Lower lobe of right lung (tissue), 2 donors: ENCODE measurements at regions not wholly inside any gene's neighbourhood (a gene's known extent, or its start where the extent isn't known, plus 50 kb on each side); places are given as distances from the start of the nearest gene placed in this dataset.

ENCODE experiments used
- ATAC-seq, 2 donors: fragments of 200-7000 bp; cut with Tn5 transposase; one replicate each; pipeline ENCODE4 v1.9.1; 2020 to 2022; ENCODE audit warnings: mild to moderate bottlenecking in 2 of 2, moderate library complexity in 2 of 2
- DNase-seq: peaks from one replicate; pipeline ENCODE4 v3.0.0-alpha.2; 2020
- H3K27ac ChIP-seq: fragments of 200-600 bp; one replicate; pipeline ENCODE4 v1.8.0; 2022
- H3K27me3 ChIP-seq: fragments of 200-600 bp; one replicate; pipeline ENCODE4 v1.8.0; 2022; ENCODE audit warnings: low read depth
- H3K36me3 ChIP-seq: fragments of 200-600 bp; one replicate; pipeline ENCODE4 v1.8.0; 2022; ENCODE audit warnings: mild to moderate bottlenecking
- H3K4me1 ChIP-seq: fragments of 200-600 bp; one replicate; pipeline ENCODE4 v1.8.0; 2022
- H3K4me3 ChIP-seq: fragments of 200-600 bp; one replicate; pipeline ENCODE4 v1.8.0; 2022; ENCODE audit warnings: mild to moderate bottlenecking
- H3K9me3 ChIP-seq: fragments of 200-600 bp; one replicate; pipeline ENCODE4 v1.8.0; 2022
- CTCF ChIP-seq: fragments of 200-600 bp; IDR thresholded peaks from one replicate; pipeline ENCODE4 v1.8.0; 2022; ENCODE audit warnings: antibody characterized with exemption, mild to moderate bottlenecking
- intact Hi-C: fragments of 100-400 bp; cut with DNase I; formaldehyde crosslinking; loops from one replicate; pipeline ENCODE4 v1.11.0; 2022
- donor health status: DM: no; HTN: yes; CAD: no; lungs with severe emphysema.

GRCh38 chr2:2570871-2571270 is 239.8 kb upstream of the MYT1L start:
- Histone ChIP-seq H3K4me1 (no peaks in the 10 kb centered on the region), H3K9me3 (no peaks in the 10 kb centered on the region), H3K4me3 (no peak overlapping the region), H3K27me3 (no peaks in the 10 kb centered on the region), H3K36me3 (no peaks in the 10 kb centered on the region), H3K27ac (no peak overlapping the region)
- intact Hi-C loops, result no loop called here
- ATAC-seq (no peak), DNase-seq (no peak)
- no peak for TF ChIP-seq CTCF

GRCh38 chr2:2570360-2570759 is 239.3 kb upstream of the MYT1L start:
- Histone ChIP-seq H3K27ac (no peak overlapping the region), H3K36me3 (no peaks in the 10 kb centered on the region), H3K4me3 (no peak overlapping the region), H3K27me3 (no peaks in the 10 kb centered on the region), H3K9me3 (no peaks in the 10 kb centered on the region), H3K4me1 (no peaks in the 10 kb centered on the region)
- DNase-seq, result no peak
- intact Hi-C loops, result no loop called here
- no peak for TF ChIP-seq CTCF
- no peak for ATAC-seq

- no peak for ATAC-seq
- no peak for TF ChIP-seq CTCF
- Histone ChIP-seq H3K4me1 (no peaks in the 10 kb centered on the region), H3K27me3 (no peaks in the 10 kb centered on the region), H3K4me3 (no peak overlapping the region), H3K27ac (no peak overlapping the region), H3K36me3 (no peaks in the 10 kb centered on the region), H3K9me3 (no peaks in the 10 kb centered on the region)
- DNase-seq, result no peak
- intact Hi-C loops, result no loop called here
Observed at GRCh38 chr2:2569836-2570235, 238.8 kb upstream of the MYT1L start.

GRCh38 chr2:2569306-2569705 is 238.2 kb upstream of the MYT1L start:
- Histone ChIP-seq H3K4me3 (no peak overlapping the region), H3K4me1 (no peaks in the 10 kb centered on the region), H3K36me3 (no peaks in the 10 kb centered on the region), H3K27ac (no peak overlapping the region), H3K27me3 (no peaks in the 10 kb centered on the region), H3K9me3 (no peaks in the 10 kb centered on the region)
- intact Hi-C loops, result no loop called here
- no peak for TF ChIP-seq CTCF
- ATAC-seq (no peak), DNase-seq (no peak)

GRCh38 chr2:2568411-2568810 is 237.3 kb upstream of the MYT1L start:
- ATAC-seq (no peak), DNase-seq (no peak)
- Histone ChIP-seq H3K27me3 (no peaks in the 10 kb centered on the region), H3K27ac (no peak overlapping the region), H3K4me1 (no peaks in the 10 kb centered on the region), H3K9me3 (no peaks in the 10 kb centered on the region), H3K36me3 (no peaks in the 10 kb centered on the region), H3K4me3 (no peak overlapping the region)
- intact Hi-C loops, result no loop called here
- no peak for TF ChIP-seq CTCF

DNA sequence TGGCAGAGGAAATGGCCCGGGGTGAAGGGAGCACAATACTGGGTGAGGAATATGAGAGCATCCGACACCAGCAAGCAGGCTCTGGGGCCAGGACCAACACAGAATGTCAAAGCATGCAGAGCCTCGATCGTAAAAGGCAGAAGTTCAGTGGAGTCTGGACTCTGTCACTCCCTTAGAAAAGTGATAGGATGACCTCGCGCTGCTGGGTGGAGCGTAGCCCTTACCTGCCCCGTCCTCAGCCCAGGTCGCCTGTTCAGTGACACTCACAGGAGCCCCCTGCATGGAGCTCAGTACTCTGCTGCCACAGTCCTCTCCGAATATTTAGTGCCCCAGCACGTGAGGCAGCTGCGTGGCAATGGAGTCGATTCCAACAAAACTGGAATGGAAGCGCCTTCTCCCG is 236.7 kb upstream of the MYT1L start:
- H3K27me3 ChIP-seq, result no peaks in the 10 kb centered on the region
- H3K9me3 ChIP-seq, result no peaks in the 10 kb centered on the region
- intact Hi-C loops, result no loop called here
- H3K36me3 ChIP-seq, result no peaks in the 10 kb centered on the region
- TF ChIP-seq CTCF, result no peak
- H3K27ac ChIP-seq, result no peak overlapping the region
- no peak for DNase-seq
- no peak overlapping the region for H3K4me3 ChIP-seq
- ATAC-seq, result no peak
- H3K4me1 ChIP-seq, result no peaks in the 10 kb centered on the region
